A549 (cell line): ENCODE measurements at regions not wholly inside any gene's neighbourhood (a gene's known extent, or its start where the extent isn't known, plus 50 kb on each side); places are given as distances from the start of the nearest gene placed in this dataset.

ENCODE experiments used
- ATAC-seq, 2 experiments: fragments of 200-7000 bp in 1 of 2; fragments of >200 bp in 1 of 2; cut with Nextera tagmentation in 1 of 2; cut with Tn5 transposase in 1 of 2; 3 replicates each; pipeline versions ENCODE4 v1.8.0 to v1.9.1; 2018 to 2020; ENCODE audit warnings: mild to moderate bottlenecking in 1 of 2, moderate library complexity in 1 of 2
- CTCF ChIA-PET: fragments of 300-600 bp; sonication (Branson Sonifier 250); formaldehyde crosslinking; extraction: SDS; loops from one replicate; lab custom pipeline; 2021; ENCODE audit warnings: antibody characterized with exemption, inconsistent platforms; lab: Yijun Ruan, JAX
- POLR2A ChIA-PET: fragments of 350-600 bp; formaldehyde crosslinking; extraction: SDS; loops from one replicate; lab custom pipeline; 2021; ENCODE audit warnings: antibody characterized with exemption, inconsistent platforms; lab: Yijun Ruan, JAX
- DNase-seq, 2 experiments: peaks; one replicate each; pipeline versions ENCODE4 v3.0.0 to v3.0.0-alpha.2; 2011 to 2016; ENCODE audit warnings: low read depth in 1 of 2, low spot score in 1 of 2
- FAIRE-seq: peaks from 2 replicates; lab custom pipeline; 2011; peaks lifted over from hg19 to GRCh38; lab: Jason Lieb, UNC
- H3K27ac ChIP-seq, 2 experiments: fragments of >200 bp; sonication (Bioruptor Twin); formaldehyde crosslinking; 3 replicates each; pipeline ENCODE4 v1.5.1; 2016 to 2017
- H3K4me1 ChIP-seq: fragments of >200 bp; sonication (Bioruptor Twin); formaldehyde crosslinking; 3 replicates; pipeline ENCODE4 v1.6.1; 2016
- H3K4me2 ChIP-seq: fragments of >200 bp; sonication (Bioruptor Twin); formaldehyde crosslinking; 3 replicates; pipeline ENCODE4 v1.6.1; 2016
- H3K4me3 ChIP-seq: fragments of >200 bp; sonication (Bioruptor Twin); formaldehyde crosslinking; 3 replicates; pipeline ENCODE4 v1.5.1; 2016
- H3K9me3 ChIP-seq: fragments of >200 bp; sonication (Bioruptor Twin); formaldehyde crosslinking; 3 replicates; pipeline ENCODE4 v1.6.1; 2016
- BCL3 ChIP-seq: fragments of >200 bp; sonication (Bioruptor Twin); formaldehyde crosslinking; IDR thresholded peaks from 3 replicates; pipeline ENCODE4 v1.6.1; 2016
- CBX2 ChIP-seq: fragments of 200-600 bp; sonication (generic); IDR thresholded peaks from 2 replicates; pipeline ENCODE4 v1.6.1; 2016; ENCODE audit warnings: low read depth, mild to moderate bottlenecking, borderline replicate concordance
- CEBPB ChIP-seq, 2 experiments: fragments of >200 bp in 1 of 2; sonication (Bioruptor Twin) in 1 of 2; formaldehyde crosslinking in 1 of 2; IDR thresholded peaks; 2 replicates each; pipeline ENCODE4 v1.6.1; 2012 to 2016
- E2F6 ChIP-seq: IDR thresholded peaks from 2 replicates; pipeline ENCODE4 v1.6.1; 2012; ENCODE audit warnings: low read depth, borderline replicate concordance
- ELK1 ChIP-seq: fragments of 150-350 bp; IDR thresholded peaks from 2 replicates; pipeline ENCODE4 v1.6.1; 2014; ENCODE audit warnings: low read depth, mild to moderate bottlenecking, low read length
- EP300 ChIP-seq, 2 experiments: fragments of >200 bp; sonication (Bioruptor Twin); formaldehyde crosslinking; IDR thresholded peaks; 2 replicates in 1 of 2; 3 replicates in 1 of 2; pipeline ENCODE4 v1.6.1; 2016 to 2017
- FOSB ChIP-seq: fragments of 250-450 bp; sonication (Bioruptor Pico); IDR thresholded peaks from 2 replicates; pipeline ENCODE4 v1.5.0; 2020; ENCODE audit warnings: mild to moderate bottlenecking, moderate library complexity
- GATA3 ChIP-seq: IDR thresholded peaks from 2 replicates; pipeline ENCODE4 v1.6.1; 2012; ENCODE audit warnings: borderline replicate concordance
- HDAC2 ChIP-seq: fragments of 200-600 bp; sonication (generic); IDR thresholded peaks from 2 replicates; pipeline ENCODE4 v1.6.1; 2016
- HEYL ChIP-seq: fragments of 250-450 bp; sonication (Bioruptor Pico); IDR thresholded peaks from 2 replicates; pipeline ENCODE4 v1.8.0; 2021; ENCODE audit warnings: mild to moderate bottlenecking, moderate library complexity
- HOXA7 ChIP-seq: fragments of 250-450 bp; sonication (Bioruptor Pico); IDR thresholded peaks from 2 replicates; pipeline ENCODE4 v1.5.0; 2020; ENCODE audit warnings: mild to moderate bottlenecking, moderate library complexity
- HOXB13 ChIP-seq: fragments of 250-450 bp; sonication (Bioruptor Pico); IDR thresholded peaks from 2 replicates; pipeline ENCODE4 v1.5.0; 2020; ENCODE audit warnings: low read depth, mild to moderate bottlenecking, moderate library complexity
- HOXB5 ChIP-seq: fragments of 250-450 bp; sonication (Bioruptor Pico); IDR thresholded peaks from 2 replicates; pipeline ENCODE4 v1.5.0; 2020; ENCODE audit warnings: mild to moderate bottlenecking, moderate library complexity
- JUNB ChIP-seq: fragments of >200 bp; sonication (Bioruptor Twin); formaldehyde crosslinking; IDR thresholded peaks from 2 replicates; pipeline ENCODE4 v1.6.1; 2016
- KDM5A ChIP-seq: fragments of 200-600 bp; sonication (generic); IDR thresholded peaks from 2 replicates; pipeline ENCODE4 v1.6.1; 2016; ENCODE audit warnings: antibody characterized with exemption, mild to moderate bottlenecking
- MAX ChIP-seq: IDR thresholded peaks from 2 replicates; pipeline ENCODE4 v1.6.1; 2012
- MYC ChIP-seq: IDR thresholded peaks from 2 replicates; pipeline ENCODE4 v1.6.1; 2012; ENCODE audit warnings: mild to moderate bottlenecking, inconsistent platforms, low read length, improper control_type of control experiment, borderline replicate concordance
- PBX3 ChIP-seq: IDR thresholded peaks from 2 replicates; pipeline ENCODE4 v1.6.1; 2012
- PHF8 ChIP-seq: fragments of 200-600 bp; sonication (generic); IDR thresholded peaks from 2 replicates; pipeline ENCODE4 v1.6.1; 2016; ENCODE audit warnings: low read depth, mild to moderate bottlenecking, antibody characterized with exemption, moderate library complexity, borderline replicate concordance
- POLR2AphosphoS2 ChIP-seq: conservative IDR thresholded peaks from 2 replicates; pipeline ENCODE4 v1.6.1; 2012; ENCODE audit warnings: low read length, improper control_type of control experiment, inconsistent platforms
- RAD21 ChIP-seq, 2 experiments: fragments of >200 bp in 1 of 2; sonication (Bioruptor Twin) in 1 of 2; formaldehyde crosslinking in 1 of 2; IDR thresholded peaks in 1 of 2; conservative IDR thresholded peaks in 1 of 2; 2 replicates in 1 of 2; 3 replicates in 1 of 2; pipeline ENCODE4 v1.6.1; 2012 to 2018; ENCODE audit warnings: inconsistent platforms in 1 of 2
- USF2 ChIP-seq: fragments of 450-650 bp; IDR thresholded peaks from 2 replicates; pipeline ENCODE4 v1.6.1; 2014; ENCODE audit warnings: antibody characterized with exemption
- ZC3H11A ChIP-seq: fragments of 450-650 bp; IDR thresholded peaks from 2 replicates; pipeline ENCODE4 v1.6.1; 2014; ENCODE audit warnings: antibody characterized with exemption, mild to moderate bottlenecking
- ZSCAN20 ChIP-seq: fragments of 250-450 bp; sonication (Bioruptor Pico); IDR thresholded peaks from 2 replicates; pipeline ENCODE4 v1.8.0; 2022; ENCODE audit warnings: mild to moderate bottlenecking, moderate library complexity
- WGBS: methylation state at CpG from one replicate; pipeline ENCODE4 v1.1.6; 2017; ENCODE audit errors: missing lambda C conversion rate; 5-methylcytosine and 5-hydroxymethylcytosine counted together

- CTCF ChIA-PET = no interaction called here
- Histone ChIP-seq H3K4me3 (no peak overlapping the region), H3K4me1 (no peaks in the 10 kb centered on the region), H3K4me2 (no peak overlapping the region), H3K27ac (no peak overlapping the region), H3K9me3 (no peaks in the 10 kb centered on the region)
- 0% methylated on average over 2 of the region's 3 CpGs for WGBS
- no peak for ATAC-seq
- no peak for DNase-seq
- FAIRE-seq = no peak
- no peak for TF ChIP-seq GATA3
- TF ChIP-seq BCL3 = no peak
- POLR2A ChIA-PET = no interaction called here
Measured at GRCh38 chr3:135366816-135367215, 571.8 kb downstream of the EPHB1 start.

GRCh38 chr3:135368316-135368715, 573.3 kb downstream of the EPHB1 start:
- ATAC-seq (no peak), DNase-seq (no peak), FAIRE-seq (no peak)
- ChIA-PET POLR2A (no interaction called here), CTCF (no interaction called here)
- Histone ChIP-seq H3K4me3 (no peak overlapping the region), H3K4me1 (no peaks in the 10 kb centered on the region), H3K27ac (no peak overlapping the region), H3K9me3 (no peaks in the 10 kb centered on the region), H3K4me2 (no peak overlapping the region)
- TF ChIP-seq MAX (no peak), FOSB (CRISPR knock-in tag) (no peak), BCL3 (no peak), HEYL (CRISPR knock-in tag) (no peak), MYC (no peak), E2F6 (no peak), HOXB5 (CRISPR knock-in tag) (no peak), KDM5A (no peak), ZSCAN20 (no peak), HOXA7 (CRISPR knock-in tag) (no peak), CEBPB (IDR thresholded peaks at IDR 0.05) (no peak), PHF8 (no peak), POLR2AphosphoS2 (no peak), RAD21 (conservative IDR thresholded peaks at IDR 0.05 in 1 of 2, IDR thresholded peaks at IDR 0.05 in 1 of 2) (no peak), EP300 (IDR thresholded peaks at IDR 0.05) (no peak), ELK1 (no peak), HOXB13 (CRISPR knock-in tag) (no peak)
- WGBS = 13% methylated on average over 3 of the region's 3 CpGs

GRCh38 chr3:135368781-135369180, 573.7 kb downstream of the EPHB1 start:
- H3K4me3 ChIP-seq = no peak overlapping the region
- CTCF ChIA-PET = no interaction called here
- H3K4me1 ChIP-seq = no peaks in the 10 kb centered on the region
- no peak for TF ChIP-seq ZSCAN20
- TF ChIP-seq CBX2 = no peak
- no peak for TF ChIP-seq ELK1
- no peak for TF ChIP-seq PHF8
- no peak for TF ChIP-seq ZC3H11A
- TF ChIP-seq JUNB = no peak
- no peak for TF ChIP-seq HDAC2
- no peak for TF ChIP-seq USF2
- TF ChIP-seq EP300 (IDR thresholded peaks at IDR 0.05) = no peak
- no peak for TF ChIP-seq BCL3
- no peak for TF ChIP-seq PBX3
- TF ChIP-seq, all 56 proteins: peak for 0
- POLR2A ChIA-PET = no interaction called here
- FAIRE-seq (no peak), ATAC-seq (no peak), DNase-seq (no peak)
- no peaks in the 10 kb centered on the region for H3K9me3 ChIP-seq
- 0% methylated on average over 3 of the region's 3 CpGs for WGBS
- no peak overlapping the region for H3K4me2 ChIP-seq
- no peak overlapping the region for H3K27ac ChIP-seq
